ENCODE measurements at regions not wholly inside any gene's neighbourhood (a gene's known extent, or its start where the extent isn't known, plus 50 kb on each side); places are given as distances from the start of the nearest gene placed in this dataset.
"Not testable (repeated sequence)": the region's sequence is repeated elsewhere in the genome, so short reads cannot be mapped to it uniquely, and the experiment has no call there.

GRCh38 chr11:90701716-90702115 is 478.9 kb upstream of the CHORDC1 start:
- no peak for DNase-seq

GRCh38 chr11:90700789-90701439 is 478.1 kb upstream of the CHORDC1 start:
- no peak for DNase-seq

- DNase-seq, result no peak
Measured at GRCh38 chr11:90699791-90700400, 477.0 kb upstream of the CHORDC1 start.

DNA sequence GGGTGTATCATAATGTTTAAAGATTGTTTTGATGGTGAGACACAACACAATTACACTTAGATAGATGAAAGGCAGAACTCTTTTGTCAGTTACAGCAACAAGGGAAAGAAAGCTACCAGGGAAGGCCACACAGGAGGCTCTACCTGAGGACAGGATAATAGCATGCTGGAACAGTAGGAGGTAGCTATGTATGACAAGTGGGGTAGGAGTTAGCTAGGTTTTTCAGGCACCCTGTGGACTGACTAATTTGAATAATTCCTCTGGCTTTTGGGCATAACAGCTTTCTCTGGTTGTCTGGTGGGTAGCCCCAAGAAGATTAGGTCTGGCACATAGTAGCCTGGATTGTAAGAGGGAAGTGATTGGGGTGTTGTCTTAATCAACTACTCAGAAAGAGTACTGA is 475.4 kb upstream of the CHORDC1 start:
- no peak for DNase-seq

DNA sequence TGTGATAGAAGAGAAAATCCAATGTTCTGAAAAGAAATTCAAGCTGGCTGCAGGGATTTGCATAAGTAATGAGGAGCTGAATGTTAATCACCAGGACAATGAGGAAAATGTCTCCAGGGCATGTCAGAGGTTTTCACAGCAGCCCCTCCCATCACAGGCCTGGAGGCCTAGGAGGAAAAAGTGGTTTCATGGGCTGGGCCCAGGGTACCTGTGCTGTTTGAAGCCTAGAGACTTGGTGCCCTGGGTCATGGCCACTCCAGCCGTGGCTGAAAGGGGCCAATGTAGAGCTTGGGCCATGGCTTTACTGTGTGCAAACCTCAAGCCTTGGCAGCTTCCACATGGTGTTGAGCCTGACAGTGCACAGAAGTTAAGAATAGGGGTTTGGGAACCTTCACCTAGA is 452.6 kb upstream of the CHORDC1 start:
- DNase-seq, result not testable (repeated sequence)

GRCh38 chr11:90669094-90669493 is 446.2 kb upstream of the CHORDC1 start:
- DNase-seq, result no peak

- no peak for DNase-seq
Measured at GRCh38 chr11:90668502-90668901, 445.7 kb upstream of the CHORDC1 start.

DNA sequence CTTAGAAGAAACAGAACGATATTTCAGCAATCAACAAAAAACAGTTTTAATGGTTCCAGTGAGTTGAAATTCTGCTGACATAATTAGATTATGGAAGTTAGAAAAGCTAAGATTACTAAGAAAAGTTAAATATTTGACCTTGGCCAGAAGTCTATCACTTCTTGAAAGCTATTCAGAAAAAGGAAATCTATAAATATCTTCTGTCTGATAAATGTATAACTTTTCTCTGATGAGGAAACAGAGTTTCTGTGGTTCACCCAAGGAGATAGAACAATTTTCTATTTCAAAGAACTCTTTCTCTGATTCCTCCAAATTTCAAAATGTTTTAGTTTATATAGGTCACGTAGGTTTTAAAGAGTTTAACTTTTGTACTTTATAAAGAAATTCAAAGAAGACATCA is 438.4 kb upstream of the CHORDC1 start:
- DNase-seq, result no peak

GRCh38 chr11:90656171-90656570 is 433.3 kb upstream of the CHORDC1 start:
- DNase-seq, result no peak

GRCh38 chr11:90650153-90650552 is 427.3 kb upstream of the CHORDC1 start:
- DNase-seq, result no peak

- DNase-seq, result no peak
Measured at GRCh38 chr11:90646706-90647105, 423.9 kb upstream of the CHORDC1 start.

GRCh38 chr11:90646266-90646665 is 423.4 kb upstream of the CHORDC1 start:
- no peak for DNase-seq

- no peak for DNase-seq
Measured at GRCh38 chr11:90639461-90639993, 416.7 kb upstream of the CHORDC1 start.

- DNase-seq, result no peak
Measured at GRCh38 chr11:90635886-90636285, 413.0 kb upstream of the CHORDC1 start.

DNA sequence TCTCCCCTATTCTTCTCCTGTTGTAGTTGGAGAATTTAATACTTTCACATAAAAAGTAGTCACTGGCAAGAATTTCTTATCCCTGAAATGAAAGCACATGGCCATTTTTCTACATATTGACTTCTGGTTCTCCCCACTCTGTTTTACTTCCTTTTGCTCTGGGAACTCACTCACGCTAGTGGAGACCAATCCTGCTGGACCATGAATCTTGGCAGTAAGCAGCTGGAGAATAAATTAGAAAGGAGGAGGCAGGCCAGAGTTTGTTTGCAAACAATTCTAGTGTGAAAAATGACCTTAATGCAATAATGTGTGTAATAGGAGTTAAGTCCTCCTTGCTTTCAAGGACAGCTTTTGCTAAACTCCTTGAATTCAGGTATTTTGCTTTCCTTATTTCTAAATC is 412.3 kb upstream of the CHORDC1 start:
- DNase-seq, result no peak

DNA sequence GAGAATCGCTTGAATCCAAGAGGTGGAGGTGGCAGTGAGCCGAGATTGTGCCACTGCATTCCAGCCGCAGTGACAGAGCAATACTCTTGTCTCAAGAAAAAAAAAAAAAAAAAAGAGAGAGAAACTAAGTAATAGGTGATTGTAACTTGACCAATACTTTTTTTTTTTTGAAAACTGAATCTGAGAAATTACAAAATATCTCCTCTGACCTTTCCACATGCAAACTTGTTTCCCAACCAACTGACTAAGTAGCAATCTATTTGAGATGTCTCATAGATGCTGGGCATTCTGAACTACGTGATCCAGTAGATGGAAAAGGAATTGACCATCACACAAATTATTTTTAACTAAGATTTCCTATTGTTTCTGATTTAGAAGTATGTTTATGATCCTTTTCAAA is 407.3 kb upstream of the CHORDC1 start:
- DNase-seq, result no peak

DNA sequence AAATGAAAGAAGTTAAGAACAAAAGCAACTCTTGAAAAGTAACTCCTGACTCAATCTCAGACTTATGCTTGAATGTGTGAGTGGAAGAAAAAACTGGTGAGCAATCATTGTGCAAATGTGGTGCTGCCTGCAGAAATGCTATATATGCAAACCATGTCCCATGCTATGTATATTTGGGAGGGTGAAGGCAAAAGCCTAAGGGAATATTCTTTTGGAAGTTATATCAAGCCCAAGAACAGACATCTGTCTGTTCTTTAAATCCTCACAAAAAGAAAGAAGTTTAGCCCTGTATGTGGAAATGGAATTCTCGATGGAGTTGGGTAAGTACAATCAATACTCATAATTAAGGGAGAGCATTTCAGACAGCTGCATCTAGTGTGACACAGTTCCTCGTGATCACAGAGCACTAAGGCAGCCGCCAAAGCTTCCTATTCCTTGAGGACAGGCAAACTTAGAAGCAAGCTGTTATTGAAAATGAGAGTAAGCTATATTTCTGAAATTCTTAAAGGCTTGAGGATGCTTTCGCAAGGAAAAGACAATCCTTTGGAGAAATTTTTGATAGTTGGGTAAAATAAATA is 406.5 kb upstream of the CHORDC1 start:
- no peak for DNase-seq

DNA sequence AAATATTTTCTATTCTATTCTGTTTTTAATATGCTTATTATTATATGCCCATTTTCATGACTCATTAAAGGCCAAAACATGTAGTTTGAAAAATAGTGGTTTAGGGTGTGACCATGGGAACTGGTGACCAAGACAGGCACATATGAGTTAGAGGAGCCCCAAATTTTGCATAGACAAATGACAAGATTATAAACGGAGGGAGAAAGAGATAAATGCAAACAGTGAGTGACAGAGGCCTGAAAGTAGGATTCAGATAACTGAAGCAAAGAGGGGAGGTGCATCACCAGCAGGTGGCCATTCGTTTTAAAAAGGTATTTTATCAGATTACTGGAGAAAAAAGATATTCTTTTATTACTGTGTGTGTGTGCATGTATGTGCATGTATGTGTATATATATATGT is 391.5 kb upstream of the CHORDC1 start:
- DNase-seq, result no peak

- not testable (repeated sequence) for DNase-seq
Measured at GRCh38 chr11:90613037-90613436, 390.2 kb upstream of the CHORDC1 start.

GRCh38 chr11:90606721-90607120 is 383.9 kb upstream of the CHORDC1 start:
- DNase-seq, result no peak

DNA sequence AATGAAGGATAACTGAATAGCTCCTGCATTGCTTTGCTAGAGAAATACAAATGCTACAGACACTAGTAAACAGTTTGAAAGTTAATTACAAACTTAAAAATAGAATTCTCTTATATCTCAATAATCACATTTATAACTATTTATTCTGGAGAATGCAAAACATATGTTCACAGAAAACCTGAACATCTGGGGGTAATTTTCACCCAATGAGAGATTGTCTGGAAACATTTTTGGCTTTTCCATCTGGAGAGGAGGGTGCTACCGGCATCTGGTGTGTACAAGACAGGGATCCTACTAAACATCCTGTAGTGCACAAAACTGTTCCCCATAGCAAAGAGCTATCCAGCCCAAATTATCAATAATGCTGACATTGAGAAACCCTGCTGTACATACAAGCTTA is 378.4 kb upstream of the CHORDC1 start:
- DNase-seq, result no peak

DNA sequence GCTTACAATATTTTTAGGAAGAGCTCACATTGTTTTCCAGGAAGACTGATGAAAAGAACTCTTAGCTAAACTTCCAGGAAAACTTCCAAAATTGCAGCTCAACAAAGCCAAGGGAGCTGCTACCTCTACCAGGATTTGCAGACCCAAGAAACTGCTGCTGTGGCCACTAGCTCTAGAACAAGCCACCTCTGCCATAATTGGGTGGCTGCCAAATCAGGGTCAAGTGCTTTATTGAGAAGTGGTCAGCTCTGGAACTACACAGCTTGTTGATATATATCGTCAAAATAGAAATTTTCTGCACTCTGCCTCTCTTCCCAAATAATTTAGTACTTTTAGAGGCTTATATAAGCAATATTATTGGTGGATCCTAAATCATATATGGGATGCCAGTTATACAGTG is 371.8 kb upstream of the CHORDC1 start:
- DNase-seq, result no peak

GRCh38 chr11:90593099-90593498 is 370.2 kb upstream of the CHORDC1 start:
- no peak for DNase-seq

- no peak for DNase-seq
Measured at GRCh38 chr11:90590286-90590685, 367.4 kb upstream of the CHORDC1 start.
